ENCODE measurements at regions not wholly inside any gene's neighbourhood (a gene's known extent, or its start where the extent isn't known, plus 50 kb on each side); places are given as distances from the start of the nearest gene placed in this dataset.

GRCh38 chr2:5540856-5541255 is 151.3 kb upstream of the SOX11 start:
- TF ChIP-seq CTCF (IDR thresholded peaks at IDR 0.05; ENCODE audit: borderline replicate concordance, extremely low read depth, low read length, poor library complexity, severe bottlenecking), result no peak
- no peak for TF ChIP-seq EZH2 (IDR thresholded peaks at IDR 0.05; ENCODE audit: borderline replicate concordance, low read depth, low read length, severe bottlenecking)

All from DND-41 (cell line).